ENCODE measurements at regions not wholly inside any gene's neighbourhood (a gene's known extent, or its start where the extent isn't known, plus 50 kb on each side); places are given as distances from the start of the nearest gene placed in this dataset.

- Mint-ChIP-seq H3K36me3 (ENCODE audit: insufficient read depth in 1 of 3, low read depth in 3 of 3) (no peaks in the 10 kb centered on the region; a peak in 1 of 7 replicates), H3K4me1 (peaks cover 0 to 3% of the 10 kb centered on the region in 2 experiments; a peak in 3 of 4 replicates), H3K27ac (no peak overlapping the region), H3K27me3 (ENCODE audit: low read depth) (no peaks in the 10 kb centered on the region), H3K4me3 (no peak overlapping the region), H3K9me3 (peaks cover 6 to 9% of the 10 kb centered on the region in 2 experiments; a peak in 3 of 5 replicates)
- no peak overlapping the region for H3K4me2 ChIP-seq (ENCODE audit: insufficient read depth, insufficient read length, low read length)
- H3K23me2 ChIP-seq (ENCODE audit: insufficient read length, low read depth, low read length, poor library complexity, severe bottlenecking), result no peaks in the 10 kb centered on the region
- H3K27me3 ChIP-seq (ENCODE audit: insufficient read depth, low read length), result no peaks in the 10 kb centered on the region
- no peaks in the 10 kb centered on the region for H4K20me1 ChIP-seq (ENCODE audit: control insufficient read depth, insufficient read depth, insufficient read length)
- H3K27ac ChIP-seq (ENCODE audit: insufficient read length, low read depth, low read length), result no peak overlapping the region
- no peak overlapping the region for H4K8ac ChIP-seq (replicated peaks; ENCODE audit: insufficient read length, low read depth, low read length)
- H3K23ac ChIP-seq (ENCODE audit: insufficient read length, low read depth, low read length), result no peak overlapping the region
- no peak overlapping the region for H2BK12ac ChIP-seq (ENCODE audit: insufficient read length, low read depth, low read length)
- no peaks in the 10 kb centered on the region for H3K79me1 ChIP-seq (ENCODE audit: insufficient read depth, low read depth, low read length, poor library complexity, severe bottlenecking)
- no peak for TF ChIP-seq CTCF (conservative IDR thresholded peaks at IDR 0.05)
- H2BK20ac ChIP-seq (ENCODE audit: low read depth, low read length, poor library complexity, severe bottlenecking), result no peak overlapping the region
- no peak overlapping the region for H3K18ac ChIP-seq (ENCODE audit: insufficient read length, low read depth, low read length)
- no peaks in the 10 kb centered on the region for H3K79me2 ChIP-seq (ENCODE audit: insufficient read depth, low read length)
- no peak overlapping the region for H2BK120ac ChIP-seq (ENCODE audit: low read depth, low read length, poor library complexity, severe bottlenecking)
- no peak for DNase-seq
- WGBS (ENCODE audit: extremely low coverage, insufficient read length, low lambda C conversion rate), result no CpG with 5 or more reads among the region's 7 CpGs
- no peak overlapping the region for H3K4ac ChIP-seq (ENCODE audit: low read depth, low read length)
- H3T11ph ChIP-seq (ENCODE audit: low read length), result no peak overlapping the region
- no peak overlapping the region for H2AK5ac ChIP-seq (ENCODE audit: insufficient read length, low read length)
- no peak overlapping the region for H2BK5ac ChIP-seq (ENCODE audit: insufficient read length, low read length)
- no peak overlapping the region for H2AFZ ChIP-seq (ENCODE audit: low read length)
- no peak overlapping the region for H2BK15ac ChIP-seq (ENCODE audit: low read depth, low read length)
- no peaks in the 10 kb centered on the region for H3K4me1 ChIP-seq (ENCODE audit: insufficient read depth, low read length)
- H4K5ac ChIP-seq (ENCODE audit: insufficient read length, low read depth, low read length), result no peak overlapping the region
- H3K56ac ChIP-seq (ENCODE audit: insufficient read length, low read depth, low read length), result no peak overlapping the region
- no peak overlapping the region for H3K9ac ChIP-seq (ENCODE audit: extremely low read depth, insufficient read length, low read length)
- no peak overlapping the region for H3K14ac ChIP-seq (ENCODE audit: insufficient read depth, low read length)
- no peak overlapping the region for H4K91ac ChIP-seq (ENCODE audit: insufficient read length, low read depth, low read length)
- no peaks in the 10 kb centered on the region for H3K9me3 ChIP-seq (ENCODE audit: control insufficient read depth, low read depth, low read length)
Observed at GRCh38 chr5:118722122-118723020, 266.0 kb downstream of the DTWD2 start.
